Type B pancreatic cell (in vitro differentiated cells): ENCODE measurements at regions not wholly inside any gene's neighbourhood (a gene's known extent, or its start where the extent isn't known, plus 50 kb on each side); places are given as distances from the start of the nearest gene placed in this dataset.

ENCODE experiments used
- DNase-seq: peaks from one replicate; pipeline ENCODE4 v3.0.0; 2021; ENCODE audit warnings: mixed read lengths; ENCODE audit not compliant: unreplicated experiment; ENCODE audit errors: extremely low spot score
- H3K27ac Mint-ChIP-seq: 2 replicates; pipeline ENCODE4 v1.8.0; 2021; ENCODE audit warnings: mild to moderate bottlenecking, mixed read lengths
- H3K27me3 Mint-ChIP-seq: 2 replicates; pipeline ENCODE4 v1.8.0; 2021; ENCODE audit warnings: mixed read lengths
- H3K36me3 Mint-ChIP-seq: 2 replicates; pipeline ENCODE4 v1.8.0; 2021; ENCODE audit warnings: mixed read lengths
- H3K4me1 Mint-ChIP-seq: one replicate; pipeline ENCODE4 v1.8.0; 2021; ENCODE audit warnings: mixed read lengths; ENCODE audit not compliant: unreplicated experiment
- H3K4me3 Mint-ChIP-seq: 2 replicates; pipeline ENCODE4 v1.8.0; 2021; ENCODE audit warnings: mild to moderate bottlenecking, mixed read lengths
- H3K9me3 Mint-ChIP-seq: 2 replicates; pipeline ENCODE4 v1.8.0; 2021; ENCODE audit warnings: mixed read lengths
- CTCF ChIP-seq: fragments of 200-600 bp; sonication (generic); conservative IDR thresholded peaks from 2 replicates; pipeline ENCODE4 v1.5.0; 2021; ENCODE audit warnings: antibody characterized with exemption, mild to moderate bottlenecking

GRCh38 chr11:70549386-70549785, 151.1 kb downstream of the CTTN start:
- no peaks in the 10 kb centered on the region for H3K9me3 Mint-ChIP-seq
- H3K4me1 Mint-ChIP-seq, result peaks cover 12% of the 10 kb centered on the region
- DNase-seq, result no peak
- no peak for TF ChIP-seq CTCF
- H3K36me3 Mint-ChIP-seq, result no peaks in the 10 kb centered on the region
- peaks cover 3% of the 10 kb centered on the region for H3K27me3 Mint-ChIP-seq
- no peak overlapping the region for H3K27ac Mint-ChIP-seq
- no peak overlapping the region for H3K4me3 Mint-ChIP-seq

GRCh38 chr11:70549796-70550195, 151.5 kb downstream of the CTTN start:
- no peaks in the 10 kb centered on the region for H3K9me3 Mint-ChIP-seq

GRCh38 chr11:70550456-70551195, 152.3 kb downstream of the CTTN start:
- DNase-seq, result no peak
- Mint-ChIP-seq H3K4me3 (no peak overlapping the region), H3K9me3 (no peaks in the 10 kb centered on the region), H3K4me1 (peaks cover 18% of the 10 kb centered on the region), H3K36me3 (no peaks in the 10 kb centered on the region), H3K27me3 (peaks cover 2% of the 10 kb centered on the region), H3K27ac (no peak overlapping the region)
- TF ChIP-seq CTCF, result no peak

More at GRCh38 chr11:70549796-70550195, 151.5 kb downstream of the CTTN start:
- no peak for DNase-seq
- peaks cover 3% of the 10 kb centered on the region for H3K27me3 Mint-ChIP-seq
- no peak overlapping the region for H3K27ac Mint-ChIP-seq
- no peak for TF ChIP-seq CTCF
- no peaks in the 10 kb centered on the region for H3K36me3 Mint-ChIP-seq
- no peak overlapping the region for H3K4me3 Mint-ChIP-seq
- peaks cover 12% of the 10 kb centered on the region for H3K4me1 Mint-ChIP-seq

GRCh38 chr11:70551351-70552166, 153.2 kb downstream of the CTTN start:
- Mint-ChIP-seq H3K27ac (no peak overlapping the region), H3K4me3 (no peak overlapping the region), H3K36me3 (no peaks in the 10 kb centered on the region), H3K4me1 (peaks cover 18% of the 10 kb centered on the region), H3K9me3 (no peaks in the 10 kb centered on the region), H3K27me3 (peaks cover 2% of the 10 kb centered on the region)
- TF ChIP-seq CTCF, result no peak
- DNase-seq, result no peak

GRCh38 chr11:70552167-70553150, 154.1 kb downstream of the CTTN start:
- Mint-ChIP-seq H3K9me3 (no peaks in the 10 kb centered on the region), H3K4me1 (peaks cover 18% of the 10 kb centered on the region), H3K27me3 (peaks cover 2% of the 10 kb centered on the region), H3K4me3 (no peak overlapping the region), H3K27ac (no peak overlapping the region), H3K36me3 (no peaks in the 10 kb centered on the region)
- DNase-seq, result no peak
- TF ChIP-seq CTCF, result no peak
